ENCODE measurements at regions not wholly inside any gene's neighbourhood (a gene's known extent, or its start where the extent isn't known, plus 50 kb on each side); places are given as distances from the start of the nearest gene placed in this dataset.

DNA sequence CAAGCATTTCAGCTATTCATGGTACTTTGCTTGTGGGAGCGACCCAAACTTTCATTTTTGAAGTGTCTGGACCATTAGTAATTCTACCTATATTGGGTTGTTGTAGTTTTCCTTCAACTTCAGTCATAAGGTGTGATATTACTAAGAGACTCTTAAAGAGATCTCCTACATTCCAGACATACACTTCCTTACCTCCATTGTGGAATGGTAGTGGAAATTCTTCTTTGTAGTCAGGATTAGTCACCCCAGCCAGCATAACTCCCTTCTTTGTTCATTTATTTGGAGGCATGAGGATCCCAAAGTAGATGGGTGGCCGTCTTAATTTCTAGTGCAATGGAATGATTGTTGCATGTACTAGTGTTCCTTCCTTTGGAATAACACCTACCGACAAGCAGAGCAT lies 991.4 kb downstream of the ARAP2 start:
- DNase-seq, result no peak

DNA sequence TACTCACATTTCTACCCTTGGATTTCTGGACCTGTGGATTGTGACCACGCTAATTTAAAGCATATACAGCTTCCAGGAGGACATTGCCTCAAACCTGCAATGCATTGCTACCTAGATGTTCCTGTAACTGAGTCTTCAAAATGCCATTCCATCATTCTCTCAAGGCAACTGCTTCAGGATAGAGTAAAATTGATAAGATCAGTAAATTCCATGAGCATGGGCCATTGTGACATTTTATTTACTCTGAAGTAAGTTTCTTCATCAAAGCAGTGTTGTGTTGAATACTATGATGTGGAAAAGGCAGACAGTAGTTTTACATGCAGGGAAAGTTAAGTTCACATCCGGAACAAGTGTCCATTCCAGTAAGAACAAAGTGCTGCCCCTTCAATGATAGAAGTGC lies 991.0 kb downstream of the ARAP2 start:
- no peak for DNase-seq

GRCh38 chr4:35286434-35286833 lies 957.9 kb downstream of the ARAP2 start:
- DNase-seq, result no peak

- no peak for DNase-seq
These were observed 943.1 kb downstream of the ARAP2 start for GRCh38 chr4:35300996-35301774.

GRCh38 chr4:35315419-35315818 lies 928.9 kb downstream of the ARAP2 start:
- no peak for DNase-seq

DNA sequence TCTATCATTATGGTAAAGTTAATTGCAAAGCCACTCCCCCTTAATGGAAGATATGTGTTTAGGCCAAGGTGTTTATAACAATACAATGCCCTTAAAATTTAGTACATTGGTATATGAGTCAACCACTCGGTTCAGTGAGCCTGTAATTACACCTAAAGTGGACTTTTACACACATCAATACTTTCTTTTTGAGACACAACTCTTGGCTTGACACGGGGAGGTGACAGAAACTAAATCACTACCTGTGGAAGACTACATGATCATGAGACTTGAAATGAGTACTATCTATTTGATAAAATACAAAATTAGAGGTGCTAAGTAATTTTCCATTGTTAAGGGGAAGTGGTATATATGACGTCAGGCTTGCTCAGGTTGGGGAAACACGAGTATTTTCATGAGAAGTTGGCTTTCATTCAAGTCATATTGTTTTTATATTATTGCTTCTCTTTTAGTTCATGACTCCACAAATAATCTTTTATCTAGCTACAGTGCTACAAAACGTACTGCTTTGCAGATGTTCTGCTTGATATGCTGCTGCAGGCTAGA lies 918.3 kb downstream of the ARAP2 start:
- DNase-seq, result no peak

DNA sequence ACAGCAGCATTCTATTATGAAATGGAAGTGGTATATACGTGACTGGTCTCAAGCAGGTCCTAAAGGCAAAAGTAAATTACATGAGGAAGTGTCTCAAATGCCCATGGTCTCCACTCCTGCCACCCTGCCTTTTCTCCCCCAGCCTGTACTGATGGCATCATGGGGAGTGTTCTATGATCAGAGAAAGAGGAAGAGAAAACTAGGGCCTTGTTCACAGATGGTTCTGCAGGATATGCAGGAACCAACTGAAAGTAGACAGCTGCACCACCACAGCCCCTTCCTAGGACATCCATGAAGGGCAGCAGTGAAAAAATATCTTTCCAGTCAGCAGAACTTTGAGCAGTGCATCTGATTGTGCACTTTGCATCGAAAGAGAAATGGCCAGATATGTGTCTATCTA lies 901.5 kb downstream of the ARAP2 start:
- no peak for DNase-seq

DNA sequence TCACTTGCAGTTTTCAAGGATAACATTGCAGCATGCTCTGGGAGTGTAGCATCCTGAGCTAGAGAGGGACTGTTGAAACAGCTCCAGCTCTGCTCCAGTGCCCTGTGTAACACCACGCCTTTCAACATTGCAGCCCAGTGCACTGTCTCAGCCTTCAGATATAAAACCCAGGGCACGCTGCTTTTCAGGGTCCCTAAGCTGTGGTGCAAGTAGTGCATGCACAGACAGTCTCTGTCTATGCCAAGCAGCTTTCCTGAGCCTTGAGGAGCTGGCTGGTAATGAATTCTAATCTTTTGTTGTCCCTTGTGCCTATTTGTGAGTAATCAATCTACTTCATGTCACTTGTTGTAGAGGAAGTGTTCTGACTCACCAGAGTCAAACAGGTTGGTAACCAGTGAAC lies 897.0 kb downstream of the ARAP2 start:
- DNase-seq, result no peak

DNA sequence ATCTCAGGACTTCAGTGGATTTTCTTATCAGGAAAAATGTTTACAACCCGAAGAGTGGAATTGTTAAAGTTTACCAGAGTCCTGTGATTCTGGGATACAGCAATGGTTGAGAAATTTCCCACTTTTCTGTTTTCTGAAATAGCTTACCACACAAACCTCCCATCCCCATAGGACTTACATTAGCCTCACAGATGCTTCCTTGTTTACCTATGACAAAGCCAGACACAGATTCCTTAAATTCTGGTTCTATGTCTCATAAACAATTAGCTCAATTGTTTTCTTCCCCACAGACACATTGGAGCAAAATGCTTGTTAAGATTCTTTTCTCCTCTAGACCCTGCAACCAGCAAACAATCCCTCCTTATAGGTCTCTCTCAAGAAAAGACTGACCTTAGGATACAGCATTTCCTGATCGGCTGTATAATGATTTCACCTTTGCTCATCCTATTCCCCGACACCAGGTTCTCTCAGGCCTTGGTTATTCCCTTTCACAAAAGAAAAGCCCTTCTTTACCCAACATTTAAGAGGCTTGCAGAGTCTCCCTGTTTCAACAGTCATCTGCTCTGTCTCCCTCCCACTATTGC lies 886.2 kb downstream of the ARAP2 start:
- no peak for DNase-seq

DNA sequence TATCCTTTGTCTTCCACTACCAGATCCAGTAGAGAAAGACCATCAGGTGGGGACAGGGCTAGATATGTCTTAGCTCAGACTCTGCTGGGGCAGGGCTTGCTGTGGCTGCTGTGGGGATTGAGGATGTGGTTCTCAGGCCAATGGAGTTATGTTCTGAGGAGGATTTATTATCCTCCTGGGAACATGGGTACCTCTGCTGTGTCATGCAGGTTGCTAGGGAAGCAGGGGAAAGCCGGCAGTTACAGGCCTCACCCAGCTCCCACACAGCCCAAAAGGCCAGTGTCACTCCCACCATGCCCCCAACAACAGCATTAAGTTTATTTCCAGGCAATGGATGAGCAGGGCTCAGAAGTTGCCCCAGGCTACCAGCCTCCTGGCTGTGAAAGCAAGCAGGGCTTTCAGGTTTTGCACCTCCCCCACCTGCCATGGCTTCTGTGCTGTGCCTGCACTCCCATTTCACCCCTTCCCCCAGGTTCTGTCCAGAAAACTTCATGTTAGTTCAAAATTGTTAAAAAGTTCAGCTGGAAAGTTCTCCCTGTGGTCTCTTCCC lies 879.9 kb downstream of the ARAP2 start:
- no peak for DNase-seq

GRCh38 chr4:35365186-35365585 lies 879.1 kb downstream of the ARAP2 start:
- no peak for DNase-seq

GRCh38 chr4:35399912-35400311 lies 844.4 kb downstream of the ARAP2 start:
- DNase-seq, result no peak

DNA sequence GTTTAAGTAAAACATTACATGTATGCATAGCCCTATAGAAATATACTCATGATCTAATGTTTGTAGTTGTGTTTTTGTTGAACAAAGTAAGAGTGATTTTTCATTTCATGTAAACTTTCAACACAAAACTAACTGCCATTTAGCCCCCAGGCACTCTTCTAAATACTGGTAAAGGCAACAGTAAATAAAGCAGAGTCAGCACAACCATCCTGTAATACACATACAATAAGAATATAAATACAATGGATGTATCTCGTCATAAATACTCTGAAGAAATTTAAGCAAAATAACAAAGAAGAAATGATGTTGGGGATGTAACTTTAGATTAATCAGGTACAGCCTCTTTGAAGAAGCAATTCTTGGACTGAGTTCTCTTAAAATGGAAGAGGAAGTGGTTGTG lies 821.2 kb downstream of the ARAP2 start:
- DNase-seq, result no peak

- DNase-seq, result no peak
These were observed 796.8 kb downstream of the ARAP2 start for GRCh38 chr4:35447474-35447873.

GRCh38 chr4:35459045-35459444 lies 785.3 kb downstream of the ARAP2 start:
- no peak for DNase-seq

DNA sequence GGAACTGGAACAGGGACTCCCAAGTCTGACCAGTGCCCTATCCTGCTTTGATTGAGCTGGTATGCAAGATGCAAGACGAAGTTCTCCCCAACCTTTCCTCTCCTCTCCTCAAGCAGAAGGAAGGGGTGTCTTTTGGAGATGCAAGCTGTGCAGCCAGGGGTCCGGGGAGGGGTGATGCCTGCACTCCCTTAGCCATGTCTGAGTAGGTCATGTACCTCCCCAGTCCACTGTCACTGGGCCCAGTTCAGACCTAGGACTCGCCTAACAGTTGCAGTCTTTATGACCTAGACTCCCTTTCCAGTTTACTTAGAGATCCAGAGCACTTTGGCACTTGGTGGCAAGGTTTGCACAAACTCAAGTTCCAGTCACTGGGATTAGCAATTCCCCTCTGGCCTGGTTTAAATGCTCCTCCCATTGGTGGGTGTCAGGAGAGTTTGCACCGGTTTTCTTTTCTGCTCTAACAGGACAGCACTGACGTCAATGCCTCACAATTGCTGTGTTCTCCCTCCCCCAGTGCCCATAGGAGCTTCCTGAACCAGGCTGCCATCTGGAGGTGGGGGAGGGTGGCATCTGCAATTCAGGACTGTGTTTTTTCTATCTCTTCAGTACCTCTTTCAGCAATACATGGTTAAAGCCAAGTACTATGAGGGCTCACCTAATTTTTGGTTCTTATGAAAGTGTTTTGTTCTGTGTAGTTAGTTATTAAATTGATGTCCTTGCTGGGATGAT lies 782.2 kb downstream of the ARAP2 start:
- DNase-seq, result no peak

GRCh38 chr4:35463251-35463952 lies 780.9 kb downstream of the ARAP2 start:
- DNase-seq, result no peak

- DNase-seq, result no peak
These were observed 779.3 kb downstream of the ARAP2 start for GRCh38 chr4:35464964-35465528.

GRCh38 chr4:35491093-35491492 lies 753.2 kb downstream of the ARAP2 start:
- DNase-seq, result no peak

GRCh38 chr4:35493977-35494376 lies 750.3 kb downstream of the ARAP2 start:
- no peak for DNase-seq

- no peak for DNase-seq
These were observed 749.4 kb downstream of the ARAP2 start for GRCh38 chr4:35494955-35495354.

DNA sequence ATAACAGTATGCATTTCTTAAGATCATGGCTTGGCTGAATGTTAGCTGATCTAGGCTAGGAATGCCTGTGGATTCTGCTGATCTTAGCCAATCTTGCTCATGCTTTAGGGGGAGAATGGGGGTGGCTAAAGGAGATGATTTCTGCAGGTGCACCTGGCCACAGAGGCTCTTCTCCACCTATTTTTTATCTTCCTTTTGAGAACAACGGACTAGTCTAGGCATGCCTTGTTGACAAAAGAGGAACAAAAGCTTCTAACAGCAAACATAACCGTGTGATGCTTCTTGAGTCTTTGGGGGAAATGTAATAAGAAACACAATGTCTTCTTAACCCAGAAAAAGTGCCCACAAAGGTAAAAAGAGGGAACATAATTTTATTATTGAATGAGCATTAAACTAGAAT lies 743.5 kb downstream of the ARAP2 start:
- DNase-seq, result no peak

- DNase-seq, result no peak
These were observed 740.9 kb downstream of the ARAP2 start for GRCh38 chr4:35503435-35503834.

All from right hindlimb (tissue), 1 donor.